ENCODE measurements at regions not wholly inside any gene's neighbourhood (a gene's known extent, or its start where the extent isn't known, plus 50 kb on each side); places are given as distances from the start of the nearest gene placed in this dataset.

DNA sequence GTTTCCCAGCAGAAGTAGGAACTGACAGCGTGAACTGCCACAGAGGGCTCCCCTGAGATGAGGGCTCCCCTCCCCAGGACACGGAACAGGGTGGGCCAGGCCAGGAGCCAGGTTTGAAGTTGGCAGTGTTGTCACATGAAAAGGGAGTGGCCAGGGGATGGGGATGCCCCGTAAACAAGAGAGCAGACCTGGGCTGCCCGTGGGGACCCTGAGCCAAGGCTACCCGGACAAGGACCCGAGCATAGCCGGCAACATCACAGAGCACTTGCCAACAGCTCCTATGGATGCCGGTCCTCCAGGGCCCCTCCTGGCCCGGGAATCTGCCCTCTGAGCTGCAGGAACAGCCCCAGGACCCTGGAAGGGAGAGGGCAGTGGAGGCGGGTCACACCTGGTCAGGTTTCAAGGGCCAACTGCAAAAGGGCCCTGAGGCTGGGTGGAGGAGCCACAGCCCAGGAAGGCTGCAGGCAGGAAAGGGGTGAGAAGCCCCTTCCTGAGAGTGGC lies 102.1 kb downstream of the CPZ start:
- H3K27ac ChIP-seq = no peak overlapping the region
- DNase-seq = peak in 1 of 2 donors; percentile 35
- H3K36me3 ChIP-seq = no peaks in the 10 kb centered on the region
- peaks cover 0 to 8% (median 6%) of the 10 kb centered on the region in 3 donors for H3K9me3 ChIP-seq
- H3K4me3 ChIP-seq = no peak overlapping the region
- peaks cover 0 to 41% of the 10 kb centered on the region in 2 donors for H3K27me3 ChIP-seq
- intact Hi-C loops (cut with DNase I; ENCODE audit: low total_unique reads) = no loop called here
- H3K4me1 ChIP-seq = no peaks in the 10 kb centered on the region
- TF ChIP-seq, protein P1, sequence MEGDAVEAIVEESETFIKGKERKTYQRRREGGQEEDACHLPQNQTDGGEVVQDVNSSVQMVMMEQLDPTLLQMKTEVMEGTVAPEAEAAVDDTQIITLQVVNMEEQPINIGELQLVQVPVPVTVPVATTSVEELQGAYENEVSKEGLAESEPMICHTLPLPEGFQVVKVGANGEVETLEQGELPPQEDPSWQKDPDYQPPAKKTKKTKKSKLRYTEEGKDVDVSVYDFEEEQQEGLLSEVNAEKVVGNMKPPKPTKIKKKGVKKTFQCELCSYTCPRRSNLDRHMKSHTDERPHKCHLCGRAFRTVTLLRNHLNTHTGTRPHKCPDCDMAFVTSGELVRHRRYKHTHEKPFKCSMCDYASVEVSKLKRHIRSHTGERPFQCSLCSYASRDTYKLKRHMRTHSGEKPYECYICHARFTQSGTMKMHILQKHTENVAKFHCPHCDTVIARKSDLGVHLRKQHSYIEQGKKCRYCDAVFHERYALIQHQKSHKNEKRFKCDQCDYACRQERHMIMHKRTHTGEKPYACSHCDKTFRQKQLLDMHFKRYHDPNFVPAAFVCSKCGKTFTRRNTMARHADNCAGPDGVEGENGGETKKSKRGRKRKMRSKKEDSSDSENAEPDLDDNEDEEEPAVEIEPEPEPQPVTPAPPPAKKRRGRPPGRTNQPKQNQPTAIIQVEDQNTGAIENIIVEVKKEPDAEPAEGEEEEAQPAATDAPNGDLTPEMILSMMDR (IDR thresholded peaks at IDR 0.05) = no peak

DNA sequence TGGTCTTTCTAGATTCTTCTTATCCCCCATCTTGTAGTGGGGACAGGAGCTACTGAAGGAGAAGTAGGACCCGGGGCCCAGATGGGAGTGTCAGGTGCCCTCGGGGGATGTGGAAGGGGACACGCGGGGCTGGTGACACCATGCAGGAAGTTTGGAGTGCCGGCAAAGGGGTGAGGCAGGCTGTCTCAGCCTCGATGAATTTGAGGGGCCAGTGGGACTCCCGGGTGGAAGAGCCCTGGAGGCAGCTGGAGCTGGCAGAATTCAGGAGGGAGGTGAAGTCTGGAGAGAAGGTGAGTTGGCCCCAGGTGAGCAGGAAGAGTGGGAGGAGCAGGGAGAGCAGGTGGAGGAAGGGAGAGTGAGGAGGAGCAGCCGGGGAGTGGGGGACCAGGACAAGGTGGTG lies 101.7 kb downstream of the CPZ start:
- H3K27me3 ChIP-seq = peaks cover 0 to 41% of the 10 kb centered on the region in 2 donors
- no peak overlapping the region for H3K27ac ChIP-seq
- H3K36me3 ChIP-seq = no peaks in the 10 kb centered on the region
- intact Hi-C loops (cut with DNase I; ENCODE audit: low total_unique reads) = no loop called here
- DNase-seq = peak in 1 of 2 donors; percentile 60
- peaks cover 0 to 8% (median 6%) of the 10 kb centered on the region in 3 donors for H3K9me3 ChIP-seq
- TF ChIP-seq, protein P1 (IDR thresholded peaks at IDR 0.05) = no peak
- no peak overlapping the region for H3K4me3 ChIP-seq
- H3K4me1 ChIP-seq = no peaks in the 10 kb centered on the region

DNA sequence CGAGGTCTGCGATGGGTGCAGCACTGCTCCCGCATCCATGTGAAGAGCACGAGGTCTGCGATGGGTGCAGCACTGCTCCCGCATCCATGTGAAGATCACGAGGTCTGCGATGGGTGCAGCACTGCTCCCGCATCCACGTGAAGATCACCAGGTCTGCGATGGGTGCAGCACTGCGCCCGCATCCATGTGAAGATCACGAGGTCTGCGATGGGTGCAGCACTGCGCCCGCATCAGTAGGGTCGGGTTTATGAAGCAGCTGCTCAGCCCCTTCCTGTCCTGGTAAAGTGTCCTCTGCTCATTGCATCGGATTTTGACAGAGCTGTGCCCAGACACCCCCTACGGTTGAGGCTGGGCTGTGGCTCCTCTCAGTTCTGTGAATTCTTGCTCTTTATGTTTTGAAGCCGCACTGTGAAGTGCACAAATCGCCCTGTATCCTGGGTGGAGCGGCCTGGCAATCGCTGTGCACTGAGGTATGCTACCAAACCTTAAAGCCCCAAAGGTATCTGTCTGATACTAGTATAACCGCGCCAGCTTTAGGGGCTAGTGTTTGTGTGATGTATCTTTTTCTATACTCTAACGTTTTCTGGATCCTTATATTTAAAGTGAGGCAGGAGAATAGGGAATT lies 98.7 kb downstream of the CPZ start:
- intact Hi-C loops (cut with DNase I; ENCODE audit: low total_unique reads) = no loop called here
- Histone ChIP-seq H3K9me3 (no peaks in the 10 kb centered on the region), H3K27me3 (peaks cover 0 to 46% of the 10 kb centered on the region in 2 donors)

DNA sequence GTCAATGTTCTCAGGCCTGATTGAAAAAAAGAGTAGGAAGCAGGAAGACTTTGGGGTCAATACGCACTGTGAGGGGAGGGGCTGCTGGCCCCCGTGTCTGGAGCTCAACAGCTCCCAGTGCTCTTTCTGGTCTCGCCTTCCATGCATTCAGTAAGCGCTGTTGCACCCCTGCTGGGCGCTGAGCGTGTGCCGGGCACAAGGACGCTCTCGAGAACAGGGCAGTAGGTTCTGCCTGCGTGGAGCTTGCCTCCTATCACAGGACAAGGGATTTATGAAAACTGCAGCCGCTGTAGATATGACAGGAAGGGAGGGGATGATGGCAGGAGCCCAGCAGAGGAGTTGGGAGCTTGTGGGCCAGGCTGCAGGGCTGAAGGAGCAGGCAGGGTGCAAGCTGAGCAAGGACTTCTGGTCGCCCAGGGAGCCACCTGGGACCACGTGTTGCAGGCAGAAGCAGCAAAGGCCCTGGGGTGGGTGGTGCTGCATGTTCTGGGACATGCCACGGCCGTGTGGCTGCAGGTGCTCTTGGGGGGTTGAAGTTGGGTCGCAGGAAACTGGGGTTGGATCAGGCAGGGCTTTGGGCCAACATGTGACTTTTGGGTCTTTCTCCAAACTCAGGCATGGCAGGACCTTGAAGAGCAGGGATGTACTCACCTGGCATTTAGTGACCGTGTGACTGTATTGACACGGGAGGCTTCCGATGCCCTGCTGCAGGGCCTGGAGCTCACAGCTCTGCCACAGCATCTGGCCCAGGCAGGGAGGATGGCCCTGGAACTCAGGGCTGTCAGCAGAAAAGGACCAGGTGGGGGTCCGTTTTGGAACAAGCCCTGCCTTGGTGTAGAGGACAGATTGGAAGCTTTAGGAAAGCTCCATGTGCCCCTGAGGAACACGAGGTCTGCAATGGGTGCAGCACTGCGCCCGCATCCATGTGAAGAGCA lies 97.9 kb downstream of the CPZ start:
- TF ChIP-seq, protein P1 (IDR thresholded peaks at IDR 0.05) = no peak
- DNase-seq = peak; percentile 11 to 50

More for the DNA sequence above, 98.7 kb downstream of the CPZ start:
- no peak overlapping the region for H3K27ac ChIP-seq
- no peak overlapping the region for H3K4me3 ChIP-seq
- no peaks in the 10 kb centered on the region for H3K4me1 ChIP-seq
- TF ChIP-seq, protein P1 (IDR thresholded peaks at IDR 0.05) = no peak
- no peaks in the 10 kb centered on the region for H3K36me3 ChIP-seq
- DNase-seq = peak; percentile 2 to 31

DNA sequence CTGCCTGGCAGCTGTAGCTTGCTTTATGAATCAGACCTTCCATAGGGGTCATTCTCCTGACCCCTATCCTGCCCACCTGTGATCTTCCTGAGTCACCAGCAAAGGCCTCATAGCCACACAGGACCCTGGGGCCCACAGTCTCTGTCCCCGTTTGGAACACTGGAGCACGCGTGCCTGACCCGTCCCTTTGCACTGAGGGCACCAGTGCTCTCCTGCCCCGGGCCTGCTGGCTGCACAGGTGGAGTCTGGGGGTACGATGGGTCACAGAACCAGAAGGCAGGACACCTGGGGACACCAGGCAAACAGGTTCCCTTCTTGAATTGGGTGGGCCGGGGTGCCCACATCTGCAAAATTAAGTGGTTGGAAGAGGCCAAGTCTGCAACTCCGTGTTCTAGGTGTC lies 97.2 kb downstream of the CPZ start:
- H3K4me3 ChIP-seq = no peak overlapping the region
- TF ChIP-seq, protein P1 (IDR thresholded peaks at IDR 0.05) = no peak
- intact Hi-C loops (cut with DNase I; ENCODE audit: low total_unique reads) = no loop called here
- no peaks in the 10 kb centered on the region for H3K9me3 ChIP-seq
- DNase-seq = peak; percentile 7 to 42
- no peak overlapping the region for H3K27ac ChIP-seq
- H3K27me3 ChIP-seq = peaks cover 0 to 43% of the 10 kb centered on the region in 2 donors
- no peaks in the 10 kb centered on the region for H3K4me1 ChIP-seq
- H3K36me3 ChIP-seq = no peaks in the 10 kb centered on the region

More for the DNA sequence above, 97.9 kb downstream of the CPZ start:
- intact Hi-C loops (cut with DNase I; ENCODE audit: low total_unique reads) = no loop called here
- no peak overlapping the region for H3K27ac ChIP-seq
- H3K27me3 ChIP-seq = peaks cover 0 to 45% of the 10 kb centered on the region in 2 donors
- no peaks in the 10 kb centered on the region for H3K4me1 ChIP-seq
- no peaks in the 10 kb centered on the region for H3K36me3 ChIP-seq
- H3K4me3 ChIP-seq = no peak overlapping the region
- no peaks in the 10 kb centered on the region for H3K9me3 ChIP-seq
